C4-2B (cell line): ENCODE measurements at regions not wholly inside any gene's neighbourhood (a gene's known extent, or its start where the extent isn't known, plus 50 kb on each side); places are given as distances from the start of the nearest gene placed in this dataset.

Experiments used
- ZFX ChIP-seq: fragments of 450-650 bp; IDR thresholded peaks from 2 replicates; pipeline ENCODE4 v1.6.1; 2017
- TF ChIP-seq, protein P1 (sequence below): fragments of 450-650 bp; conservative IDR thresholded peaks from 2 replicates; pipeline ENCODE4 v1.5.1; 2017; ENCODE audit warnings: mild to moderate bottlenecking

DNA sequence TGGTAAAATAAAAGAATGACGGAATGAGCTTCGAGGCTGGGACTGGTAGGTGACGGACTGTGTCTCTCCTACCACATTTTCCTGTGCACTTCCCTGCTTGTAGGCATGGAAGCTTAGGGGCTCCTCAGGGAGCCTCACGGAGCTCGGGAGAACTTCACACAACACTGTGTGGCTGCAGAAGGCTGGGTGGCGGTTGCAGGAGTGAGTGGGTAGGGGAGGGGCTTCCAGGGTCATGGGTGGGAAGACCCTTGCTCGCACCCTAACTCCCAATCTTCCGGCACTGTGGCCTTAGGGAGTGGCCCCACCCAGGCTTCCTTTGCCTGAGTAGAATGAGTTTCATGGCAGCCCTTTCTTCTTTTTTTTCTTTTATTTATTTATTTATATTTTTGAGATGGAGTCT is 128.6 kb downstream of the INHBB start:
- TF ChIP-seq, protein P1, sequence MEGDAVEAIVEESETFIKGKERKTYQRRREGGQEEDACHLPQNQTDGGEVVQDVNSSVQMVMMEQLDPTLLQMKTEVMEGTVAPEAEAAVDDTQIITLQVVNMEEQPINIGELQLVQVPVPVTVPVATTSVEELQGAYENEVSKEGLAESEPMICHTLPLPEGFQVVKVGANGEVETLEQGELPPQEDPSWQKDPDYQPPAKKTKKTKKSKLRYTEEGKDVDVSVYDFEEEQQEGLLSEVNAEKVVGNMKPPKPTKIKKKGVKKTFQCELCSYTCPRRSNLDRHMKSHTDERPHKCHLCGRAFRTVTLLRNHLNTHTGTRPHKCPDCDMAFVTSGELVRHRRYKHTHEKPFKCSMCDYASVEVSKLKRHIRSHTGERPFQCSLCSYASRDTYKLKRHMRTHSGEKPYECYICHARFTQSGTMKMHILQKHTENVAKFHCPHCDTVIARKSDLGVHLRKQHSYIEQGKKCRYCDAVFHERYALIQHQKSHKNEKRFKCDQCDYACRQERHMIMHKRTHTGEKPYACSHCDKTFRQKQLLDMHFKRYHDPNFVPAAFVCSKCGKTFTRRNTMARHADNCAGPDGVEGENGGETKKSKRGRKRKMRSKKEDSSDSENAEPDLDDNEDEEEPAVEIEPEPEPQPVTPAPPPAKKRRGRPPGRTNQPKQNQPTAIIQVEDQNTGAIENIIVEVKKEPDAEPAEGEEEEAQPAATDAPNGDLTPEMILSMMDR, result no peak
- no peak for TF ChIP-seq ZFX
